ENCODE measurements at regions not wholly inside any gene's neighbourhood (a gene's known extent, or its start where the extent isn't known, plus 50 kb on each side); places are given as distances from the start of the nearest gene placed in this dataset.
"Not testable (repeated sequence)": the region's sequence is repeated elsewhere in the genome, so short reads cannot be mapped to it uniquely, and the experiment has no call there.

DNA sequence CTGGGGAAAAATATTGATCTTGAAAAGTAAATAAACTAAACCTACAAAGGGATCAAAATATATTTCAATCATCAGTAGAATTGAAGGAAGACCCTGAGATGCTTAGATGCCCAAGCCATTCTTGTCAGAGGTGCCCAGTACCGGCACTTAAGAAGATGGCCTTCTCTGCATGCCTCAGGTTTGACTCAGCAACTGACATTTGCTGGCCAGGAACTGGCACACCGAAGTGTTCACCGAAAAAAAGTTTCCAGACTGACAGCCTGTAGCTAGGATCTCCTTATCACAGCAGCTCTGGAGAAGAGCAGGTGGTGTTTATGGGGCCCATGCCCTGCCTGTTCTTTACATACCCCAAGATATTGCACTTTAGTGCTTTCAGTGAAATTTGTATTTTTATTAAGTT lies 203.2 kb downstream of the MOXD1 start:
- no peak for DNase-seq

DNA sequence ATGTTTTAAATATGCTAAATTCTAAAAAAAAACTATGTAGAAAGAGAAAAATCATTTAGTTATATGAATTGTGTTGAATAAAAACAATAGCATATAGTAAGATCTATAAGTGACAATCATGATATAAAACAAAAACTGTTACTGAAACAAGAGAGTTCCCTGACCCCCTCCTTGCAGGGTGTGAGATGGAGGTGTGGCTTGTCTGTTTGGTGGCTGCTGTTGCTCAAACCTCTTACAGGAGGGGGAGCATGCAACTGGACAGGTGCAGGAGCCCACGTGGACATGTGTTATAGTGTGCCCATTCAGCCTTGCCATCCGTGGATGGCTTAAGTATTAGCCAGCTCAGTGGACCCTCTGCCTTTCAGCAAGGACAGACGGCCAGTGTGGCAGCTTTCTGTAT lies 206.7 kb downstream of the MOXD1 start:
- no peak for DNase-seq

DNA sequence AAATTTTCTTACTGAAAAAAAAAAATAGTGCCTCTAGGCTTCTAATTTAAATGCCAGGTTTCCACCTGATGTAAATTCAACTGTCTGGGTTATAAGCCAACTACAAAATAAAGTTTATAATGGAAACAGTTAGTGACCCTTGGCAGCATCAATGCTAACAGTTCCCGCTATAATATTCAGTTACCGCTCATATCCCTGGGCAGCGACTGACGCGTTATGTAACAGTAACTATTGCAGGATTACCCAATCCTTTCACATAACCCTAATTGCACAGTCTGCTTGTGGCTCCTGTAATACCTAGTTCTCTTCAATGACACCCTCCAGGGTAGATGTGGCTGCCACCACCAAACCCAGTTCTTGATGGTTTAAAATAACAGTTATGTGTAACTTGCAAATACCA lies 208.6 kb downstream of the MOXD1 start:
- no peak for DNase-seq

DNA sequence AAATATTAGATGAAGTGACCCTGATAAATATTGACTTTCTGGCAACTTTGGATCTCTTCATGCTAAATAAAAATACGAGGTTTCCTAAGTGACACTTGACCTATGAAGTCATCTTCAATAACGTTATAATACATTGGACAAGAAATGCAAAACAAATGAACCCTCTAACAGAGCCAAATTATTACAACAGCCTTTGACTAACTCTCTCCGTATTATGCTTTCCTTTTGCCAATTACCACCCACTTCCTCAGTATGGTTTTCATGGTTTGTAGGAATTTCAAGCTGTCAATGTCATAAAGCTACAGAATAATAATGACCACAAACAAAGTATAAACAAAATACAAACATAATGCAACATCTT lies 210.5 kb downstream of the MOXD1 start:
- no peak for DNase-seq

DNA sequence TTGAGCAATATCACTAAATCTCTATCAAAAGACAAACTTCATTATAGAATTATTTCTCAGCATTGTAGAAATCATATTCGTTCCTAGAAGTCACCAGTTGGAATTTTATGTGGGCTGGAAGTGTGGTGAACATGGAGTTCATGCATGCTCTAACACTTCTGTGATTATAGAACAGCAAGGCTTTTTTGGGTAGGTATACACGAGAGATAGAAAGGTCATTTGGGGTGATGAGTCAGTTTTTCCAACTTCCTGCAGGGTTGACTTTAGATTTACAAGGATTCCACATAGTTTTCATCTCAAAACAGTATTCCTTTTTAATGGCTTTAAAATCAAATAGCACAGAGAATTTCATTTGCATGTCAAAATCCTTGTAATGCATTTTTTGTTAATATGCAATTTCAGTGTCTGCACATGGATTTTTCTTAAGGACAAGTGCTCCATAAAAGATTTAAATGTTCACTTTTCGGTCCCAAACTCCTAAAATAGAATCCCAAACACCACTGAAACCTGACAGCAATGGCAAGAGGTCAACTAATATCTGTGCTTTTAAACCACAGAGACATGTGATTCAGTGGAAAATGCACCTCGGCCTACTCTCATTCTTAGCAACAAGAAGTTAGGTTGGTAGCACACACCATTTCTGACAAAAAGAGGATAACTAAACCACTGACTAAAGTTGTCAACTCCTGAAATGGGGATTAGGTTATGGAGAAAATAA lies 211.0 kb downstream of the MOXD1 start:
- DNase-seq: no peak

DNA sequence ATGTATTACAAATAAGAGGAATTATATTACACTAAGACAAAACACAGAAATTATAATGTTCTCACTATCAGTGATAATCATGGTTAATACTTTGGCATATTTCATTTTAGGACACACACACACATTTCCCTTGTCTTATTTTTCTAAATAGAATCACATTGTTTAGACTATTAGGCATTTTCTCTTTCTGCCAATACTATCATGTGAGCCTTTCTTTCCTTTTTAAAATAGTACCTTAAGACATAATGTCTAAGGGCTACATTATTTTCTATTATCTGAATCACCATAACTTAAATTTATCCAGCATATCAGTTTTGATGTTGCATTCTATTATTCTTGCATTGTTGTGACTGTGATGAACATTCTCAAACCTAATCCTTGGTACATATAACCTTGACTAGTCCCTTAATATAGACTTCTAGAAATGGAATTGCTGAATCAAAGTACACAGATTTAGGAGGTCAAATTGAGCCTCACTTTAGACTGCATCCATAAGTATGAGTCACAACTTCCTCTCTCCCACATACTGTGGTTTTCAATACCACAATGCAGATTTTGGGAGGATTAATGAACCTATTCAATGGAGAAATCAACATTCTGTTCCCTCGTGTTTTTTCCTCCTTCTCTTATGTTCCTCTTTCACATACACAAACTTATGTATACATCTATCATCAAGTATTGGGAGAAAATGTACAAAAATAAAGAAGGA lies 212.6 kb downstream of the MOXD1 start:
- peak; percentile 8 for DNase-seq

DNA sequence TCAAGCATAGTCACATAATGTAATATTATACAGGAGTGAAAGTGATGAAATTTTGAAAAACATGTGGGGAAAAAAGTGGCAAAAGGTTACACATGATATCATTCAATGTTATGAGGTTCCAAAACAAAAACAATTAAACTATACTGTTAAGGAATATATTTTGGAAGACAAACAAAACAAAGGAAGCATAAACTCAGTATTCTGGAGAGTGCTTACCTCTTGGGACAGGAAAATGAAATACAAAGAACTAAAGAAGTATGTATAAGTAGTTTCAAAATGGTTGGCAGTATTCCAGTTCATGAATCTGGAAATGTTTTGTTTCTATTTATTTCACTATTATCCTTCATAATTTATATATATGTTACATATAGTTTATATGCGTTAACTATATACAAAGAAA lies 213.5 kb downstream of the MOXD1 start:
- no peak for DNase-seq

DNA sequence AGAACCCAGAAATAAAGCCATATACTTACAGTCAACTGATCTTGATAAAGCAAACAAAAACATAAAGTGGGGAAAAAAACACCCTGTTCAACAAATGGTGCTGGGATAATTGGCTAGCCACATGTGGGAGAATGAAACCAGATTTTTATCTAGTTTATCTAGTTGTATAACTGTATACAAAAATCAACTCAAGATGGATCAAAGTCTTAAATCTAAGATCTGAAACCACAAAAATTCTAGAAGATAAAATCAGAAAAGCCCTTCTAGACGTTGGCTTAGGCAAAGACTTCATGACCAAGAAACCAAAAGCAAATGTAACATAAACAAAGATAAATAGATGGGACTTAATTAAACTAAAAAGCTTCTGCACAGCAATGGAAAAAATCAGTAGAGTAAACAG lies 216.3 kb downstream of the MOXD1 start:
- DNase-seq: not testable (repeated sequence)

DNA sequence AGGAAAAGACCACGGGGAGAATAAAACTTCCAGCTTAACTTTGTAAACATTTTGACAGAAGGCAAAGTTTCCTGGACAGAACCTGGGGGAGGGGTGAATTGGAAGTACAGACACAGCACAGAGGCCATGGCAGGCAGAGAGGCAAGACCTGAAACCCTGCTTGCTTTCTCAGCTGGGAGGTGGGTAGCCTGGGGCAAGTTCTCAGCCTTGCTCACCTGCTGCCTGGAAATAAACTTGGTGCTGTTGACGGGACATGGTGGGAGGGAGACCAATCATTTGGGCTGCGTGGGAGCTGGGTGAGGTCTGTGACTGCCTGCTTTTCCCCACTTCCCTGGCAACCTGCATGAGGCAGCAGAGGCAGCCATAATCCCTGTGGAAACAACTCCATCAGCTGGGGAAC lies 221.3 kb downstream of the MOXD1 start:
- DNase-seq: no peak

DNA sequence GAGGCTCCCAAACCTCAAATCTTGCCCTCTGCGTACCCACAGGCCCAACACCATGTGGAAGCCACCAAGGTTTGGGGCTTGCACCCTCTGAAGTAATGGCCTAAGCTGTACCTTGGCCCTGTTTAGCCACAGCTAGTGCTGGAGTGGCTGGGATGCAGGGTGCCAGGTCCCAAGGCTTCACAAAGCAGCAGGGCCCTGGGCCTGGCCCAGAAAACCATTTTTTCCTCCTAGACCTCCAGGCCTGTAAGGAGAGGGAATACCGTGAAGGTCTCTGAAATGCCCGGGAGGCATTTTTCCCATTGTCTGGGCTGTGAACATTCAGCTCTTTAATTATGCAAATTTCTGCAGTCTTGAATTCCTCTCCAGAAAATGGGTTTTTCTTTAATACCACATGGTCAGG lies 223.7 kb upstream of the CCN2 start:
- DNase-seq: no peak

DNA sequence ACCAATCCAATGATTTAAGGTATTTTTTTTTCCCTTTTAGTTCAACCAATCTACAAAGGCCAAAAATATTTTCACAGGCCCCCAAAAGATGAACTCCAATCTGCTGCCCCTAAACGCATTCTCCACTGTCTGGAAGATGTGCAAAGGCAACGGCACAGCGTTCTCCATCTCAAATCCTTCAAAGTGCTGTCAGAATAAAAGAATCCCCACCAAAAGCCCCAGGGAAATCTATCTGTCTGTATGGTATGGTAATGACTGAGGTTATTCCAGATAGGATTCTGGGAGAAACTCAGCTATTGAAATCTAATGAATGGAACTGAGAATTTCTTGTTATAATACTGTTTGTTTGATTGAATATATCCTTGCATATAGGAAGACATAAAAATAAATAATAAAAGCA lies 217.8 kb upstream of the CCN2 start:
- DNase-seq: no peak

DNA sequence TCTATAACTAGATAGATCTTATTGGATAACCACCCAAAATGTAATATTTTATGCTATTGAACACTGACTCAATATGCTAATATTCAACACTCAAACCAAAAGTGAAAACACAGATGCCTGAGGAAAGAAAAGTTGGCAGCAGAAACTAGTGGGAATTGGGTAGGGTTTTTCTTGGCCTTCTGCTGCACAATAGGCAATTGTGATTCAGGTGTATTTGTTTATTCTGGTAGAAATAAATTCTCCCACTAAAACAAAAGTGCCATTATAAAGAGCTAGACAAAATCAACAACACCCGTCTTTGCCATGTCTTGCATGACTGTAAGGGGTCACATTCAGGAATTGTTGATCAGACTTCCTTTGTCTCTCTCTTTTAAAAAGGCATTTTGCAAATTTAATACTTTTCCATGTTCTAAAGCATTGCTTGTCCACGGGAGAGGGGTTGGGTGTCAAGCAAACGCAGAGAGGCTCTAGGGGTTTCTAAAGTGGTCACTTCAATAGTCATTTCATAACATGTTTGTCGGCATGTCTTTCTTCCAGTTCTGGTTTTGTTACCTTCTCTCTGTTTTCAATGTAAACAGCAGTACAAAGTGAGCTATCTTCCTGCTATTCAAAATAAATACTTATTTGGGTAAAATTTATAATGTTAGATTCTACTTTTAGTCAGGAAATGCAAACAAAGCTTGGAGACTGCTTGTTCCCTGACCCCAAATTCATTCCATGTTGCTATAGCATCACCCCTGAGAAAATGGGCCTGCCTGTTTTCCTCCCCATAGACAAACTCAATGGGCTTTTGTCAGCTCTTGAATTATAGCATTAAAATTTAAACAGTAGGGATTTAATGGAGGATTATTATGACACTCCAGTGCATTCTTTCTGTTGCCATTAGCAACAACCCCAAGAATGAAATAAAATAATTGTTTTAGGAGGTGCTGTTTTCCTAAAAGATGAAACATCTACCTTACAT lies 217.0 kb upstream of the CCN2 start:
- no peak for DNase-seq

DNA sequence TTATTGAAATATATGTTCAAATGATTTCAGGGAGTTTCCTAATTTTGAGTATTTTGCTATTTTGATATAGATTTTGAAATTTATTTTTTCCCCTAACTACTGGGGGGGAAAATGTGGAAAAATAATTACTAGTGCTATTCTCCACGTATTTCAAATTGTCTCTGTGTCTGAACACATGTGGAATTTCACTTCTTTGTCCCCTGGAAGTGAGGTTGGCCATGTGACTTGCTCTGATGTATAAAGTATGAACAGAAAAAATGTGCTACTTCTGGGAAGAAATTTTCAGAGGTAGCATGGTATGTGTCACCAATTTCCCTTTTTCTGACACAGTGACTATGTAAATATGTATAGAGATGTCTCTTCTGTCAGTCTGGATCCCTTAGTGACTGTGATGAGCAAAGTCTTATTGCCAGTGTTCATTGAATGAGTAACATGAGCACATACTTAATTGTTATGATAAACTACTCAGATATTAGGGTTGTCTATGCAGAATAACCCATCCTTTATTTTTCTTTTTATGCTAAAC lies 215.4 kb upstream of the CCN2 start:
- no peak for DNase-seq

DNA sequence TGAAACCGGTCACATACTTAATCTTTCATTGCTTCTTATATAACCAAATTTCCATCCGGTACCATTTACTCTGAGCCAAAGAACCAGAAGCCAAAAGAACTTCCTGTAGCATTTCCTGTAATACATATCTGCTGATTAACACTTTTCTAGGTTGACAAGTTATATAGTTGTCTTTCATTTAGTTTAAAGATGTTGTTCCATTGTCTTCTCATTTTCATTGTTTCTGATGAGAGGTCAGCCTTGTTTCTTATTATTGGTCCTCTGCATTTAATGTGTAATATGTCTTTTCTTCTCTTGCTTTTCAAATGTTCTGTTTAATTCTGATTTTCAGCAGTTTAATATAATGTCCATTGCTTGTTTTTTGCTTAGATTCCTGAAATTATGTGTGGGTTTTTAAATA lies 214.5 kb upstream of the CCN2 start:
- DNase-seq: no peak

DNA sequence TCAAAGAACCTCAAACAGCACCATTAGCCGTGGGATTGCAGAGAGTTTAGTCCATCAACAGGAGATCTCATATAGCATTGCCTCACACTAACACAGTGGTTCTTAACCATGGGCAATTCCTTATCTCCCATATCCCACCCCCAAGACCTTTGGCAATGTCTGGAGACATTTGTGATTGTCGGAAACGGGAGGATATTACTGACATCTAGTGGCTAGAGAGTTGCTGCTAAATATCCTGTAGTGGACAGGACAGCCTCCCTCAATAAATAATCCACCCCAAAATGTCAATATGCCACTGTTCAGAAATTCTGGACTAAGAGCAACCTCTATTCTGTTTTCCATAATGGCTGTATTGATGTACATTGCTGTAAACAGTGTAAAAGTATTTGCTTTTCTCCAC lies 210.1 kb upstream of the CCN2 start:
- DNase-seq: peak; percentile 3

DNA sequence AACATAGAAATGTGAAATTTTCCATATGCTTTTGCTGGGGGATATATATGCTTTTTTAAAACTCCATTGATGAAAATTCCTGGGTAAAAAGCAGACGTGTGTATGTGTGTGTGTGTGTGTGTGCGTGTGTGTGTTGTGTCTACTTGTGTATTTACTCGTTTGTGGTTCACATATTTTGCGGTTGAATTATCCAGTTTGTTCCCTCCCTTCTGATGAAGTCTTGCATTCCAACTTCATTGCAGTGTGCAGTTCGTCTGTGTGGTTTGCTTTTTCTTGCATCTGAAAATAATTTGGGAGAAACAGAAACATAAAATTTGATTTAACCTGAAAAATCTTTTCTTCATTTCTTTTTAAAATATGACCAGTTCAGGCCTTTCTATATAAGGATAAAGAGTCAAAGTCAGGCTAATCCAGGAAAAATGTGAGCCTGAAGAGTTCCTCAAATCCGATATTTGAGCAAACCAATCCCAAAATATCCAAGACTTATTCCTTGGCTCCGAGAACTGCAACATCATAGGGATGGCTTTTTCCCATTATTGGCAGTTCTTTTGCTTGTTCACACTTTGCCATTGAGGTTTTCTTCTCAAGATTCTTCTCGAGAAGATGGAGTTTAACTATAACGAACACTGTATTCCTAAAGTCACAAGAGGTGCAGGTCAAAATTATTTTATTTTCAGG lies 202.2 kb upstream of the CCN2 start:
- no peak for DNase-seq

DNA sequence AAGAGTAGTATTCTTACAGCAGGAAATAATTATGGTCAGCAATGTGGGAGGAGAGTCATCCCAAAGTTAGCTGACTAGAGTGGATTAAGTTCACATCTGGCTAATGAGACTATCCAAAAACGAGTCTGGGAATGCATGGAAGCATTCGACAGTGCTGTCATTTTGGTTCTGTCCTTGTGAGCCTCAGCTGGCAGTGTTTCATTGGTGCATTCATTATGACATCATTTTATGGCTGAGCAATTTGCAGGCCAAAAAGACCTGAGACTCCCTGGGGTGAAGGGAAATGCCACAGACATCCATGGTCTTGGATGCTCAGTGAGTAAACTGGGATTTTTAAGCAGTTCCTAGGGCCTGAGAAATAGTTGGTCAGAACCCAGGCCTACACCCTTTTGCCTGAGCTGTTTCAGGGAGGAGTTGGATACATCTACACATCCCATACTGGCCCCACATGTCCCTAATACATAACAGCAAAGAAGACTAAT lies 196.4 kb upstream of the CCN2 start:
- DNase-seq: no peak

DNA sequence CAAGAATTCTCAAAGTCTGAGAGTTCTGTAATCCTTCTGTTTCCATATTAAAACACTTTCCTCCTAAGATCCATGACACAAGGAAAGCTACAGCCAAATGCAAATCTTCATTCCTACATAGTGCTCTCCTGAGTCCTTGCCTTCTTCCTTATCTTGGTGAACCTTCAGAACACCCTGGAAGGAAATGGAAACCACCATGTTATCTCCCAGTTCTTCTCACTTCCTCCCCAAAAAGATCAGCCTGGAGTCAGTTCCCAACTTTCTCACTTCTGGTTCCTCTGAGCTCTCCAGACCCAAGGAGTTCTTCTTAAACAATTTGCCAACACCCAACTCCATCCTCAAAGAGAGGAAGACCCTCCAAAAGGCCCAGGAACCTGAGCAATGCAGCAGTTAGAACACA lies 193.3 kb upstream of the CCN2 start:
- peak; percentile 37 for DNase-seq

DNA sequence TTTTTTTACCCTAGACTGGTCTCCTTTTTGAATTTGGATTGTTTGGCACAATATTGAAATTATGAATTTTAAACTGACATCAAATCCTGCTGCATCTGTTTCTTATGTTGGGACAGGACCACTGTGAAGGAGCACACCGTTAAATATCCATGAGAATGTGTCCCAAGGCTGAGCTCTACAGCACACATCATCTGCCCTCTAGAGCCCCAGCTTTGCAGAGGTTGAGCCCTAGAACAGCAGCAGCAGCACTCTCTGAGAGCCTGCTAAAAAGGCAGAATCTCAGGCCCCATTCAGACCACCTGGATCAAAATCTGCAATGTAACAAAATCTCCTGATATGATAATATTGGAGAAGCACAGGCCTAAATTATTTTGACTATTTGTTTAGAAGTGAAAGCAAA lies 192.1 kb upstream of the CCN2 start:
- no peak for DNase-seq

DNA sequence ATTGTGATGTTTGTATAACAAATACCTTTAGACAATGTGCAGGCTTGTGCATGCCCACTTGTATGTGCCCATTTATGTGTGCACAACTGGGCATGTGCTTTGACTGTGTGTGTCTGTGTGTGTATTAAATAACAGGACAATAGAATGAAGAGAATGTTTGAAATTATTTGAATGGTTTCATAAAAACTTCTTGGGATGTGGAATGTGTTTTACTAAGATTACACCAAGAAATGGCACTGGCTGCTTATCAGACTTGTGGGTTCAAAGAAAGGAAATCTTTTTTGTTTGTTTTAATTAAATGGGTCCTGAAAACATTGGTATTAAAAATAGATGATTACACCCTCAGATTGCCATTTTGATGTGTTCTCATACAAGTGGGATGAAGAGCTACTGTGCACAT lies 191.6 kb upstream of the CCN2 start:
- no peak for DNase-seq

DNA sequence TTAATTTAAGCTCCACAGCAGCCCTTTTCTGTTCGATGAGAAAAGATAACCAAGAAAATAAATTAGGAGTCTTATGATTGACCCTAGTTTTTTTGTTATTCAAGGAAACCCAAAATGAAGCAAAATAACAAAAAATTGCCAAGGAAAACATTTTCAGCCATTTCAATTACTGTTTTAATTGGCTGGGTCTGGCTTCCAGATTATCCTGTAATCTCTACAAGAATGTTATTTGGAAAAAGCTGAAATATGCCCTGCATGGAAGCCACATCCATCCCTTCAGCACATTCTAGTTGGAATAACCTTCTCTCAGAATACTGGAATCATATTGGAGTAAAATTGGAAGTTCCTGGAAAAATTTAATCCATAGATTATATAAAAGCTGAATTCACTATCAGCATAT lies 191.1 kb upstream of the CCN2 start:
- no peak for DNase-seq

DNA sequence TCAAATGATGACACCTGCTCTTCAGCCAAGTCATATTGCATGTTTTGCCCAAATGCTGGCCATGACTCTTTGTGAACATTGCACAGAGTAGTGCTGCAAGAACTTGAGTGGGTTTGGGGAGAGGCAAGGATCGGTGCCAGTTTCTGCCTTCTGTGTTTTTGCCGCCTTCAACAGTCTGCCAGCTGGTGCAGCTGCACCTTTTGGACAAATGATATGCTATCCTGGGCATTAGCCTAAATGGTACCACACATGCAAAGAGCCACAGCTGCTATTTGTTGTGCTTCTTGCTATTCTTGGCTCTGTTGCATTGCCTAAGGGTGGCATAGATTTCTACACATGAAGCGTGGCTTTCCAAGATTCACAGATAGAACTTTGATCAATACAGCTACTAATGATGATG lies 189.0 kb upstream of the CCN2 start:
- no peak for DNase-seq

DNA sequence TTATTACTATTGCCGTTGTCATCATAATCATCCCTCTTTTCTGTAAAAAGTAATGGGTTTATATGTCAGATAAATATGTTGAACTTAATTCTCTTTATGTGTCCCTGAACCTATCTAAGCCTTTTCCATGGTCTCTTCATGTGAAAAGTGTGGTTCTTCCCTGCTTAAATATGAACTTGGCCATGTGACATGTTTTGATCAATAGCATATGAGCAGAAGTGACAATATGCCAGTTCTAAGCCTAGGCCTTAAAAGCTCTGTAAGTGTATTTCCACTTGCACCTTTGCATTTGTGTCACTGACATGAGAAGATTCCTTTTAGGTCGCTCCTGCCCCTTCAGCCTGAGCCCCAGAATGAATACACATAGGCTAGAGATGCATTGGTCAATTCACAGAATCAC lies 188.4 kb upstream of the CCN2 start:
- no peak for DNase-seq

Data from GDM1 (cell line).